Gastrocnemius medialis (tissue), 4 donors: ENCODE measurements at regions not wholly inside any gene's neighbourhood (a gene's known extent, or its start where the extent isn't known, plus 50 kb on each side); places are given as distances from the start of the nearest gene placed in this dataset.

Experiments
- ATAC-seq, 2 donors: fragments of 150-250 bp; one replicate each; pipeline ENCODE4 v1.9.1; 2016
- DNase-seq, 2 donors: peaks; one replicate each; pipeline ENCODE4 v3.0.0-alpha.2; 2019
- H3K27ac ChIP-seq, 4 donors: fragments of 200-600 bp; sonication (generic); 1 replicate in 1 of 4; 2 replicates in 3 of 4; pipeline ENCODE4 v1.5.1; 2016 to 2018; ENCODE audit warnings: mild to moderate bottlenecking in 2 of 4, moderate library complexity in 1 of 4
- H3K27me3 ChIP-seq, 3 donors: fragments of 200-600 bp; sonication (generic) in 2 of 3; 1 replicate in 1 of 3; 2 replicates in 2 of 3; pipeline versions ENCODE4 v1.5.1 to v1.6.0; 2016 to 2019; ENCODE audit warnings: mild to moderate bottlenecking in 1 of 3, moderate library complexity in 1 of 3
- H3K36me3 ChIP-seq, 2 donors: fragments of 200-600 bp; sonication (generic) in 1 of 2; one replicate each; pipeline ENCODE4 v1.5.1; 2017 to 2018
- H3K4me1 ChIP-seq, 2 donors: fragments of 200-600 bp; sonication (generic) in 1 of 2; one replicate each; pipeline ENCODE4 v1.5.1; 2016 to 2017; ENCODE audit warnings: mild to moderate bottlenecking in 2 of 2
- H3K4me3 ChIP-seq, 4 donors: fragments of 200-600 bp; sonication (generic) in 3 of 4; 1 replicate in 1 of 4; 2 replicates in 3 of 4; pipeline ENCODE4 v1.5.1; 2016 to 2019; ENCODE audit warnings: mild to moderate bottlenecking in 2 of 4
- H3K9me3 ChIP-seq, 3 donors: fragments of 200-600 bp; sonication (generic) in 2 of 3; 1 replicate in 1 of 3; 2 replicates in 2 of 3; pipeline ENCODE4 v1.5.1; 2016 to 2019
- CTCF ChIP-seq, 5 experiments: fragments of 450-650 bp in 3 of 5; fragments of 200-600 bp in 2 of 5; sonication (generic) in 2 of 5; IDR thresholded peaks in 4 of 5; conservative IDR thresholded peaks in 1 of 5; 1 replicate in 4 of 5; 2 replicates in 1 of 5; pipeline ENCODE4 v1.5.1; 2016 to 2019; ENCODE audit warnings: antibody characterized with exemption in 5 of 5, mild to moderate bottlenecking in 3 of 5, moderate library complexity in 3 of 5
- POLR2A ChIP-seq, 2 donors: fragments of 450-650 bp; IDR thresholded peaks; one replicate each; pipeline ENCODE4 v1.6.1; 2017; ENCODE audit warnings: antibody characterized with exemption in 2 of 2, mild to moderate bottlenecking in 2 of 2, moderate library complexity in 2 of 2
- in situ Hi-C, 4 donors: fragments of 200-750 bp; cut with MboI; loops; one replicate each; pipeline versions ENCODE4 v1.15.0 to v1.8.0; 2017; ENCODE audit warnings: low sequenced_read_pairs in 4 of 4
- intact Hi-C: fragments of 100-400 bp; cut with DNase I; formaldehyde crosslinking; loops from one replicate; pipeline ENCODE4 v1.15.1; 2023; ENCODE audit warnings: low total_unique reads

- TF ChIP-seq POLR2A (IDR thresholded peaks at IDR 0.05) (no peak), CTCF (IDR thresholded peaks at IDR 0.05 in 4 of 5, conservative IDR thresholded peaks at IDR 0.05 in 1 of 5) (no peak)
- no peak overlapping the region for H3K27ac ChIP-seq
- intact Hi-C loops (no loop called here), in situ Hi-C loops (no loop called here)
- H3K27me3 ChIP-seq: no peaks in the 10 kb centered on the region
- H3K4me1 ChIP-seq: no peaks in the 10 kb centered on the region
- H3K36me3 ChIP-seq: no peaks in the 10 kb centered on the region
- no peaks in the 10 kb centered on the region for H3K9me3 ChIP-seq
- no peak overlapping the region for H3K4me3 ChIP-seq
- ATAC-seq (no peak), DNase-seq (no peak)
Observed at GRCh38 chr4:115609631-115610030, 496.2 kb upstream of the NDST4 start.

- H3K36me3 ChIP-seq: no peaks in the 10 kb centered on the region
- intact Hi-C loops: no loop called here
- no peak overlapping the region for H3K27ac ChIP-seq
- no peaks in the 10 kb centered on the region for H3K27me3 ChIP-seq
- DNase-seq: no peak
- no peak for ATAC-seq
- H3K4me3 ChIP-seq: no peak overlapping the region
- no peaks in the 10 kb centered on the region for H3K9me3 ChIP-seq
- in situ Hi-C loops: no loop called here
- TF ChIP-seq CTCF (IDR thresholded peaks at IDR 0.05 in 4 of 5, conservative IDR thresholded peaks at IDR 0.05 in 1 of 5): no peak
- H3K4me1 ChIP-seq: no peaks in the 10 kb centered on the region
Observed at GRCh38 chr4:115607311-115607710, 493.9 kb upstream of the NDST4 start.

GRCh38 chr4:115596265-115597001, 483.0 kb upstream of the NDST4 start:
- Histone ChIP-seq H3K36me3 (no peaks in the 10 kb centered on the region), H3K27me3 (no peaks in the 10 kb centered on the region), H3K27ac (no peak overlapping the region), H3K4me3 (no peak overlapping the region), H3K4me1 (no peaks in the 10 kb centered on the region), H3K9me3 (no peaks in the 10 kb centered on the region)
- intact Hi-C loops (no loop called here), in situ Hi-C loops (no loop called here)
- TF ChIP-seq CTCF (IDR thresholded peaks at IDR 0.05 in 4 of 5, conservative IDR thresholded peaks at IDR 0.05 in 1 of 5) (no peak), POLR2A (IDR thresholded peaks at IDR 0.05) (no peak)
- ATAC-seq (no peak), DNase-seq (no peak)

GRCh38 chr4:115580901-115581300, 467.5 kb upstream of the NDST4 start:
- intact Hi-C loops (no loop called here), in situ Hi-C loops (no loop called here)
- H3K9me3 ChIP-seq: no peaks in the 10 kb centered on the region
- no peak overlapping the region for H3K27ac ChIP-seq
- TF ChIP-seq CTCF (IDR thresholded peaks at IDR 0.05 in 4 of 5, conservative IDR thresholded peaks at IDR 0.05 in 1 of 5): no peak
- TF ChIP-seq POLR2A (IDR thresholded peaks at IDR 0.05): no peak
- H3K36me3 ChIP-seq: no peaks in the 10 kb centered on the region
- H3K4me1 ChIP-seq: no peaks in the 10 kb centered on the region
- no peaks in the 10 kb centered on the region for H3K27me3 ChIP-seq
- no peak for ATAC-seq
- no peak for DNase-seq
- no peak overlapping the region for H3K4me3 ChIP-seq

- Histone ChIP-seq H3K4me3 (no peak overlapping the region), H3K27me3 (no peaks in the 10 kb centered on the region), H3K4me1 (no peaks in the 10 kb centered on the region), H3K9me3 (no peaks in the 10 kb centered on the region), H3K36me3 (no peaks in the 10 kb centered on the region), H3K27ac (no peak overlapping the region)
- TF ChIP-seq CTCF (IDR thresholded peaks at IDR 0.05 in 4 of 5, conservative IDR thresholded peaks at IDR 0.05 in 1 of 5) (no peak), POLR2A (IDR thresholded peaks at IDR 0.05) (no peak)
- in situ Hi-C loops: no loop called here
- no peak for DNase-seq
- no peak for ATAC-seq
- intact Hi-C loops: no loop called here
Observed at GRCh38 chr4:115575851-115576250, 462.4 kb upstream of the NDST4 start.
